Activated CD8-positive, alpha-beta memory T cell treated with anti-CD3 and anti-CD28 coated beads for 1 hour (primary cell): ENCODE measurements at regions not wholly inside any gene's neighbourhood (a gene's known extent, or its start where the extent isn't known, plus 50 kb on each side); places are given as distances from the start of the nearest gene placed in this dataset.

Source experiments
- DNase-seq, 2 donors: peaks; one replicate each; pipeline ENCODE4 v3.0.0-alpha.2; 2020; ENCODE audit warnings: low read depth in 1 of 2; ENCODE audit errors: extremely low read depth in 1 of 2

GRCh38 chr17:15112846-15113617 lies 152.1 kb downstream of the PMP22 start:
- DNase-seq, result no peak

GRCh38 chr17:15109608-15110007 lies 155.5 kb downstream of the PMP22 start:
- DNase-seq, result no peak

GRCh38 chr17:15108992-15109391 lies 156.1 kb downstream of the PMP22 start:
- no peak for DNase-seq

- DNase-seq, result no peak
These were observed 158.6 kb downstream of the PMP22 start for GRCh38 chr17:15106540-15106939.

GRCh38 chr17:15103785-15104184 lies 161.3 kb downstream of the PMP22 start:
- no peak for DNase-seq

- DNase-seq, result no peak
These were observed 164.0 kb downstream of the PMP22 start for GRCh38 chr17:15101175-15101574.

- DNase-seq, result no peak
These were observed 168.6 kb downstream of the PMP22 start for GRCh38 chr17:15096511-15096910.

- no peak for DNase-seq
These were observed 169.2 kb downstream of the PMP22 start for GRCh38 chr17:15095935-15096334.

- DNase-seq, result no peak
These were observed 172.4 kb downstream of the PMP22 start for GRCh38 chr17:15092762-15093161.

GRCh38 chr17:15092261-15092660 lies 172.9 kb downstream of the PMP22 start:
- no peak for DNase-seq

- no peak for DNase-seq
These were observed 173.3 kb downstream of the PMP22 start for GRCh38 chr17:15091825-15092224.

GRCh38 chr17:15090533-15090932 lies 174.6 kb downstream of the PMP22 start:
- DNase-seq, result no peak

GRCh38 chr17:15087946-15088345 lies 177.2 kb downstream of the PMP22 start:
- no peak for DNase-seq

- no peak for DNase-seq
These were observed 178.3 kb downstream of the PMP22 start for GRCh38 chr17:15086776-15087295.

- no peak for DNase-seq
These were observed 179.0 kb downstream of the PMP22 start for GRCh38 chr17:15085890-15086677.

- no peak for DNase-seq
These were observed 181.9 kb downstream of the PMP22 start for GRCh38 chr17:15083225-15083624.

- no peak for DNase-seq
These were observed 184.1 kb downstream of the PMP22 start for GRCh38 chr17:15081008-15081407.

- no peak for DNase-seq
These were observed 186.6 kb downstream of the PMP22 start for GRCh38 chr17:15078570-15078969.

GRCh38 chr17:15076991-15077663 lies 188.0 kb downstream of the PMP22 start:
- DNase-seq, result no peak

- DNase-seq, result no peak
These were observed 213.2 kb downstream of the PMP22 start for GRCh38 chr17:15051933-15052332.

GRCh38 chr17:15049795-15050160 lies 215.3 kb downstream of the PMP22 start:
- DNase-seq, result no peak
